ENCODE measurements at regions not wholly inside any gene's neighbourhood (a gene's known extent, or its start where the extent isn't known, plus 50 kb on each side); places are given as distances from the start of the nearest gene placed in this dataset.

DNA sequence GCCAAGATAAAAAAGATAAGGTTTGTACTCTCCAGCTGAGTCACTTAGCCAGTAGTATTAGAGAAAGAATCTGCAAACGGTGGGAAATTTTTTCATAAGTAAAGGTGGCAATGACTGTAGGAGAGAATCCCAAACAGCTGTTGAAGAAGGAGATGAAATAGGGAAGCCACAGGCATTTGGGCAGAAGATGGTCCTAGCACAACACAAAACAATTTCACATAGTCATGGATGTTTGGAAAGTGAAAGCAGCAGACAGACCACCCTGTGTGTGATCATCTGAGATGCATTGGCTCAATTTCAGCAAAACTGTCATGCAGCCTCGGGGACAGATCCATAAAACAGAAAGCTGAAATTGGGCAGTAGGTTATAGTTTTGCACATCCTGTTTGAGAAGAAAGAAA lies 2832.4 kb downstream of the PCDH9 start:
- DNase-seq (no peak), ATAC-seq (no peak)
- no peaks in the 10 kb centered on the region for H3K36me3 ChIP-seq
- H3K27ac ChIP-seq, result no peak overlapping the region
- H3K4me1 ChIP-seq, result no peaks in the 10 kb centered on the region
- TF ChIP-seq, protein P1, sequence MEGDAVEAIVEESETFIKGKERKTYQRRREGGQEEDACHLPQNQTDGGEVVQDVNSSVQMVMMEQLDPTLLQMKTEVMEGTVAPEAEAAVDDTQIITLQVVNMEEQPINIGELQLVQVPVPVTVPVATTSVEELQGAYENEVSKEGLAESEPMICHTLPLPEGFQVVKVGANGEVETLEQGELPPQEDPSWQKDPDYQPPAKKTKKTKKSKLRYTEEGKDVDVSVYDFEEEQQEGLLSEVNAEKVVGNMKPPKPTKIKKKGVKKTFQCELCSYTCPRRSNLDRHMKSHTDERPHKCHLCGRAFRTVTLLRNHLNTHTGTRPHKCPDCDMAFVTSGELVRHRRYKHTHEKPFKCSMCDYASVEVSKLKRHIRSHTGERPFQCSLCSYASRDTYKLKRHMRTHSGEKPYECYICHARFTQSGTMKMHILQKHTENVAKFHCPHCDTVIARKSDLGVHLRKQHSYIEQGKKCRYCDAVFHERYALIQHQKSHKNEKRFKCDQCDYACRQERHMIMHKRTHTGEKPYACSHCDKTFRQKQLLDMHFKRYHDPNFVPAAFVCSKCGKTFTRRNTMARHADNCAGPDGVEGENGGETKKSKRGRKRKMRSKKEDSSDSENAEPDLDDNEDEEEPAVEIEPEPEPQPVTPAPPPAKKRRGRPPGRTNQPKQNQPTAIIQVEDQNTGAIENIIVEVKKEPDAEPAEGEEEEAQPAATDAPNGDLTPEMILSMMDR (IDR thresholded peaks at IDR 0.05), result no peak
- H3K9me3 ChIP-seq, result no peaks in the 10 kb centered on the region
- intact Hi-C loops (cut with DNase I), result no loop called here
- no peak overlapping the region for H3K4me3 ChIP-seq
- no peaks in the 10 kb centered on the region for H3K27me3 ChIP-seq (ENCODE audit: low read depth)

DNA sequence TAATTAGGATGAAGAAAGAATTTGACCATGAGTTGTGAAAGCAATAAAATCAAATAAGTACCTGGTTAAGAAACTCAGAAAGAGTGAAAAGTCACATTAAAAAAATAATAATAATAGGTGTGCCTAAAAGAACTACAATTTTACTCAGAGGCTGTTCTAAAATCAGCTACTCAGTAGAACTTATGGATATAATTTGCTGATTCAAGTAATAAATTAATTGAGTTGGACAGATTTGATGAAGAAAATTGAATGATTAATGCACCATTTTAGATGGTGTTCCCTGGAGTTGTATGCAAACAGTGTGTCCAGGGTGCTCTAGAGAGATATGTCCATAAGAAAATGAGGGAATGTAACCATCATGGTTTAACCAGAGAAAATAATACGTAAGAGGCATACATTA lies 2852.5 kb downstream of the PCDH9 start:
- no peak overlapping the region for H3K27ac ChIP-seq
- TF ChIP-seq, protein P1 (IDR thresholded peaks at IDR 0.05), result no peak
- no peak for ATAC-seq
- H3K9me3 ChIP-seq, result no peaks in the 10 kb centered on the region
- H3K4me3 ChIP-seq, result no peak overlapping the region
- H3K27me3 ChIP-seq (ENCODE audit: low read depth), result no peaks in the 10 kb centered on the region
- DNase-seq, result no peak
- intact Hi-C loops (cut with DNase I), result no loop called here
- H3K36me3 ChIP-seq, result no peaks in the 10 kb centered on the region
- H3K4me1 ChIP-seq, result no peaks in the 10 kb centered on the region

DNA sequence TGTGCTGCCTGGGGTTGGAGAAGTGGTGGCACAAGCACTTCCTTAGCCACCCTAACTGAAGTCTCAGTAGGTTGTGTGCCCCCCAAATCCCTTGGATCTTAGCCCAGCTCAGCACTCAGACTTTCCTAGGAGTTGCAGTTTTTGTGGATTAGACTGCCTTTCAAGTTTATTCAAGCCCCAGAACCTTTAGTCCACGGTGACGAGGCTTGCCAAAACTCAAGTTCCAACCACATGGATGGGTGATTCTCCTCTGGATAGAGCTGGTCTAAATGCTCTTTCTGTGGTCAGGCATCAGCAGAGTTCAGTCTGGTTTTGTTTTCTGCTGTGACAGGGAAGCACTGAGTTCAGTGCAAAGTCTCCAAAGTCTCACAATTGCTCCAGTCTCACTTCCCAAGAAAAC lies 2858.7 kb downstream of the PCDH9 start:
- Histone ChIP-seq H3K27me3 (ENCODE audit: low read depth) (no peaks in the 10 kb centered on the region), H3K27ac (no peak overlapping the region), H3K36me3 (no peaks in the 10 kb centered on the region), H3K4me3 (no peak overlapping the region), H3K4me1 (no peaks in the 10 kb centered on the region), H3K9me3 (no peaks in the 10 kb centered on the region)
- intact Hi-C loops (cut with DNase I), result no loop called here
- DNase-seq, result no peak
- no peak for ATAC-seq
- TF ChIP-seq, protein P1 (IDR thresholded peaks at IDR 0.05), result no peak

DNA sequence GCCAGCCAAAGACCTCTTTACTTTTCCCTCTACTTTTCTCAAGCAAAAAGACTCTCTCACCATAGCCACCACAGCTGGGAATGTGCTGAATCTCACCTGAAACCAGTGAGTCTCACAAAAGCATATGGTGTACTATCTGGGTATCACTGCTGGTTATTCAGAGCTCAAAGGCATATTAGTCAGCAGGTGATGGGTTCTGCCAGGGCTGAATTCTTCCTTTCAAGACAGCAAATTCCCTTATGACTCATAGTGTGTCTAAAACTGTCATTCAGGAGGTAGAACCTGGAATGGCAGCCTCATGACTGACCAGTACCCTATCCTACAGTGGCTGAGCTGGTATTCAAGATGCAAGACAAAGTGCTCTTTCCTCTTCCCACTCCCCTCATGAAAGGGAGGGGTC lies 2859.1 kb downstream of the PCDH9 start:
- Histone ChIP-seq H3K27ac (no peak overlapping the region), H3K4me3 (no peak overlapping the region), H3K9me3 (no peaks in the 10 kb centered on the region), H3K4me1 (no peaks in the 10 kb centered on the region), H3K36me3 (no peaks in the 10 kb centered on the region), H3K27me3 (ENCODE audit: low read depth) (no peaks in the 10 kb centered on the region)
- DNase-seq, result no peak
- intact Hi-C loops (cut with DNase I), result no loop called here
- TF ChIP-seq, protein P1 (IDR thresholded peaks at IDR 0.05), result no peak
- ATAC-seq, result no peak

DNA sequence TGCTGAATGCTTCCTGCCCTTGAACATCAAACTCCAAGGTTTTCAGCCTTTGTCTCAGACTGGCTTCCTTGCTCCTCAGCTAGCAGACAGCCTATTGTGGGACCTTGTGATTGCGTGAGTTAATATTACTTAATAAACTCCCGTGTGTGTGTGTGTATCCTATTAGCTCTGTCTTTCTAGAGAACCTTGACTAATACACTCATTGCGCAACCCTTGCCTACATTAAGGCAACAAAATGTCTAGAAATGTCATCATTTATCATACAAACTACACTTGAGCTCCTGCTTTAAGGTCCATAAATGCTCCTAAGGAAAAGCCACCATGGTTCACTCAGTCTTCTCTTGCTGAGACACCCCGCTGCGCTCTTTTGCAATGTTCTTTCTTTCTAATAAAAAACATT lies 2861.0 kb downstream of the PCDH9 start:
- Histone ChIP-seq H3K9me3 (no peaks in the 10 kb centered on the region), H3K4me1 (no peaks in the 10 kb centered on the region), H3K27me3 (ENCODE audit: low read depth) (no peaks in the 10 kb centered on the region), H3K36me3 (no peaks in the 10 kb centered on the region), H3K27ac (no peak overlapping the region), H3K4me3 (no peak overlapping the region)
- TF ChIP-seq, protein P1 (IDR thresholded peaks at IDR 0.05), result no peak
- intact Hi-C loops (cut with DNase I), result no loop called here
- no peak for ATAC-seq
- DNase-seq, result no peak

DNA sequence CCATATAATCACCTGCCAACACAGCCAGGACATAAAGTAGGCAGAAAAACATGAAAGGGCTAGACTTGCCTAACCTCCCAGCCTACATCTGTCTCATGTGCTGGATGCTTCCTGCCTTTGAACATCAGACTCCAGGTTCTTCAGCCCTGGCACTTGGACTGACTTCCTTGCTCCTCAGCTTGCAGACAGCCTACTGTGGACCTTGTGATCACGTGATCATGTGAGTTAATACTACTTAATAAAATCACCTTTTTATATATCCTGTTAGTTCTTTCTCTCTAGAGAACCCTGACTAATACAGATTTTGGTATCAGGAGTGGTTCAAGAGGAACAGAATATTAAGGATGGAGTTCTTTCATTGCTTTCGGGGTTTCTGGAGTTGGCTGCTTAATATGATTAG lies 2867.6 kb downstream of the PCDH9 start:
- DNase-seq (no peak), ATAC-seq (no peak)
- no peaks in the 10 kb centered on the region for H3K36me3 ChIP-seq
- no peak overlapping the region for H3K27ac ChIP-seq
- intact Hi-C loops (cut with DNase I), result no loop called here
- H3K9me3 ChIP-seq, result no peaks in the 10 kb centered on the region
- TF ChIP-seq, protein P1 (IDR thresholded peaks at IDR 0.05), result no peak
- no peaks in the 10 kb centered on the region for H3K4me1 ChIP-seq
- H3K4me3 ChIP-seq, result no peak overlapping the region
- no peaks in the 10 kb centered on the region for H3K27me3 ChIP-seq (ENCODE audit: low read depth)

Data from lower lobe of right lung (tissue), 2 donors.